Brain microvascular endothelial cell (primary cell): ENCODE measurements at regions not wholly inside any gene's neighbourhood (a gene's known extent, or its start where the extent isn't known, plus 50 kb on each side); places are given as distances from the start of the nearest gene placed in this dataset.

Source experiments
- DNase-seq: peaks from one replicate; pipeline ENCODE4 v3.0.0-alpha.2; 2020
- H3K27ac ChIP-seq: fragments of 250-450 bp; sonication (Bioruptor Pico); 2 replicates; pipeline ENCODE4 v1.5.1; 2020; ENCODE audit warnings: mild to moderate bottlenecking, moderate library complexity
- H3K27me3 ChIP-seq: fragments of 250-450 bp; sonication (Bioruptor Pico); replicated peaks from 2 replicates; pipeline ENCODE4 v1.5.1; 2020; ENCODE audit warnings: mild to moderate bottlenecking
- H3K36me3 ChIP-seq: fragments of 250-450 bp; sonication (Bioruptor Pico); replicated peaks from 2 replicates; pipeline ENCODE4 v1.5.1; 2020; ENCODE audit warnings: mild to moderate bottlenecking
- H3K4me3 ChIP-seq: 2 replicates; pipeline ENCODE4 v1.5.1; 2011; ENCODE audit warnings: low read depth, mild to moderate bottlenecking, control low read depth, low read length, moderate library complexity
- in situ Hi-C: cut with HindIII; loops from 2 replicates; pipeline ENCODE4 v1.10.0; 2017; ENCODE audit warnings: low sequenced_read_pairs, low pct_ligation_motif_present
- TF ChIP-seq, protein P1 (sequence below): IDR thresholded peaks from 2 replicates; pipeline ENCODE4 v1.5.1; 2011; ENCODE audit warnings: low read depth, mild to moderate bottlenecking, moderate library complexity, low read length, control low read depth, inconsistent platforms; ENCODE audit errors: missing control alignments

DNA sequence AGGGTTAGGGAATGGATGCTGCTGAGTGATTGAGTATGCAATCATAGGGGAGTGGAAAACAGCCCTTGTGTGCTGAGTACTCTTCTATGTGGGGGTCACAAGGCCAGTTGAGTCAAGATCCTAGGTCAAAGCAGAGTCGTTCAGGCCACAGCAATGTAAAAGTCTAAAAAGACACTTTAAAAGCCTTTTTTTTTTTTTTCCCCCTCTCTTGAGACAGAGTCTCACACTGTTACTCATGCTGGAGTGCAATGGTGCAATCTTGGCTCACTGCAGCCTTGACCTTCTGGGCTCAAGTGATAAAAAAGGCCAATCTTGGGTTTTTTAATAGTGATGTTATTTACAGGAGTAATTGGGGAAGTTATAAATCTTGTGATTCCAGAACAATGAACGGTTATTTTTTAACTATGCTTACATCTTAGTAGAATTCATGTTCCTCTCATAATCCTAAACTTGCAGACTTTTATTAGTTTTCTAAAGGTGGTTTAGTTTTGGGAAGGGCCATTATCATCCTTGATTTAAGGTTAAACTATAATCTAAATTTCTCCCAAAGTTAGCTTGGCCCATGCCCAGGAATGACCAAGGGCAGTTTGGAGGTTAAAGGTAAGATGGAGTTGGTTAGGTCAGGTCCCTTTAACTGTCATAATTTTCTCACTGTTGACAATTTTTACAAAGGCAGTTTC, 82.2 kb upstream of the BMP2K start:
- in situ Hi-C loops = no loop called here
- no peak overlapping the region for H3K27ac ChIP-seq
- no peaks in the 10 kb centered on the region for H3K27me3 ChIP-seq
- no peak overlapping the region for H3K4me3 ChIP-seq
- H3K36me3 ChIP-seq = no peaks in the 10 kb centered on the region
- TF ChIP-seq, protein P1, sequence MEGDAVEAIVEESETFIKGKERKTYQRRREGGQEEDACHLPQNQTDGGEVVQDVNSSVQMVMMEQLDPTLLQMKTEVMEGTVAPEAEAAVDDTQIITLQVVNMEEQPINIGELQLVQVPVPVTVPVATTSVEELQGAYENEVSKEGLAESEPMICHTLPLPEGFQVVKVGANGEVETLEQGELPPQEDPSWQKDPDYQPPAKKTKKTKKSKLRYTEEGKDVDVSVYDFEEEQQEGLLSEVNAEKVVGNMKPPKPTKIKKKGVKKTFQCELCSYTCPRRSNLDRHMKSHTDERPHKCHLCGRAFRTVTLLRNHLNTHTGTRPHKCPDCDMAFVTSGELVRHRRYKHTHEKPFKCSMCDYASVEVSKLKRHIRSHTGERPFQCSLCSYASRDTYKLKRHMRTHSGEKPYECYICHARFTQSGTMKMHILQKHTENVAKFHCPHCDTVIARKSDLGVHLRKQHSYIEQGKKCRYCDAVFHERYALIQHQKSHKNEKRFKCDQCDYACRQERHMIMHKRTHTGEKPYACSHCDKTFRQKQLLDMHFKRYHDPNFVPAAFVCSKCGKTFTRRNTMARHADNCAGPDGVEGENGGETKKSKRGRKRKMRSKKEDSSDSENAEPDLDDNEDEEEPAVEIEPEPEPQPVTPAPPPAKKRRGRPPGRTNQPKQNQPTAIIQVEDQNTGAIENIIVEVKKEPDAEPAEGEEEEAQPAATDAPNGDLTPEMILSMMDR = no peak
- DNase-seq = no peak

DNA sequence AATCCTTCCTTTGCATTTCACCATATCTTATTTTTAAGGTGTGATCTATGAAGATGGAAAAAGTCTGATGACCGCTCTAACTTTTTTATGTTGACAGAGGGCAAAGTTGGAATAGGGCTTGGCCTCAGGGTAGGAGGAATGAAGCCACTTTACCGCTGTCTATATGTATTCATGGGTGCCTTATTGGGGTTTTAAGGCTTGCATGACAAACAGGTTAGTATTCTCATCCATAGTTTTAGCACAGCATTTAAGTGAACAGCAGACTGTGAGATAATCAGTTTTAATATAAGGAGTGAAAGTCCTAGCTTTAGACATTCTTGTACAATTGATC, 81.7 kb upstream of the BMP2K start:
- DNase-seq = no peak
- Histone ChIP-seq H3K36me3 (no peaks in the 10 kb centered on the region), H3K27me3 (no peaks in the 10 kb centered on the region), H3K4me3 (no peak overlapping the region), H3K27ac (no peak overlapping the region)
- in situ Hi-C loops = no loop called here
- TF ChIP-seq, protein P1 = no peak

DNA sequence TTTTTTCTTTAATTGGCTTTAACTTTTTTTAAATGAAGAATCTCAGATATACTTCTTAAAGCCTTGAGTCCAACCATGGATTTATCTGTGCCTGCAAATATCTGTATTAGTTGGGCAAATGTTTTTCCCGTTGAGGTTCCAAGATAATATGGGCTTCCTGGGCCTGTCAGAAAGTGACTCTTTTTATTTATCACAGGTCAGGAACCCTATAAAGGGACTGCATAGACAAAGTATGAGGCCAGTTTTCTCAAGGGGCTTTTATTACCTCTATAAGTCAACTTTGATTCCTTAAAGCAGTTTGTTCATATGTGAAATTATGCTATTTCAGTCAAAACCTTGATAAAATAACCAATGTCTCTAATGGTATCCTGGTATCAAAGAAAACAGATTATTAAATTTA, 80.2 kb upstream of the BMP2K start:
- Histone ChIP-seq H3K36me3 (no peaks in the 10 kb centered on the region), H3K4me3 (no peak overlapping the region), H3K27me3 (no peaks in the 10 kb centered on the region), H3K27ac (no peak overlapping the region)
- in situ Hi-C loops = no loop called here
- no peak for DNase-seq
- TF ChIP-seq, protein P1 = no peak

DNA sequence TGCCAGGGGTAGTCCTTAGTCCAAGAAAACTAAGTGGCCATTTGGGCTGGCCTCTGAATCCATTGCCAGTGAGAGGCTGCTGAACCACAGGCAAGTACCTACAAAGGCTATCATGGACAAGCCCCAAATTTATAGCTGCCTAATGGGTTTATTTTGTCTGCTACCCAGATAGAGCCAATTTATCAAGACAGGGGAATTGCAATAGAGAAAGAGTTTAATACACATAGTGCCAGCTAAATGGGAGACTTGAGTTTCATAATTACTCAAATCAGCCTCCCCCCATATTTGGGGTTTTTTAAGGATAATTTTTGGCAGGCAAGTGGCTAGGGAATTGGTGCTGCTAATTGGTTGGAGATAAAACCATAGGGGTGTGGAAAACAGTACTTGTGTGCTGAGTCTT, 73.1 kb upstream of the BMP2K start:
- no peak for DNase-seq
- no peak overlapping the region for H3K4me3 ChIP-seq
- TF ChIP-seq, protein P1 = no peak
- no peaks in the 10 kb centered on the region for H3K27me3 ChIP-seq
- H3K27ac ChIP-seq = no peak overlapping the region
- in situ Hi-C loops = no loop called here
- no peaks in the 10 kb centered on the region for H3K36me3 ChIP-seq

DNA sequence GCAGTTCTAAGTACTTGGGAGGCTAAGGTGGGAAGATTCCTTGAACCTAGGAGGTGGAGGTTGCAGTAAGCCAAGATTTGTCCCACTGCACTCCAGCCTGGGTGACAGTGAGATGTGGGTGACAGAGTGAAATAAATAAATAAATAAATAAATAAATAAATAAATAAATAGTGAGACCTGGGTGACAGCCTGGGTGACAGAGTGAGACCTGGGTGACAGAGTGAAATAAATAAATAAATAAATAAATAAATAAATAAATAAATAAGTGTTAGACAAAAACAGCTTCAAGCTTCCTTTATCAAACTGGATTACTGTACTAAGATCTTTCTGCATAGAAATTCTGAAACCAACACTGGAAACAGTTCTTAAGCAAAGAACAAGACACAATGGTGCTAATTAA, 71.8 kb upstream of the BMP2K start:
- no peak overlapping the region for H3K4me3 ChIP-seq
- no peak overlapping the region for H3K27ac ChIP-seq
- TF ChIP-seq, protein P1 = no peak
- no peaks in the 10 kb centered on the region for H3K36me3 ChIP-seq
- no peaks in the 10 kb centered on the region for H3K27me3 ChIP-seq
- DNase-seq = no peak
- in situ Hi-C loops = no loop called here
